OCI-LY7 (cell line): ENCODE measurements at regions not wholly inside any gene's neighbourhood (a gene's known extent, or its start where the extent isn't known, plus 50 kb on each side); places are given as distances from the start of the nearest gene placed in this dataset.

Source experiments
- BruUV-seq: library from RNA; stranded (reverse); fragments of 400-500 nt; replicated peaks from 2 replicates; lab custom pipeline; 2021; lab: Mats Ljungman, UMichigan
- CTCF ChIA-PET: fragments of 300-600 bp; sonication (Branson Sonifier 250); formaldehyde crosslinking; loops from one replicate; lab custom pipeline; 2022; ENCODE audit warnings: antibody characterized with exemption; ENCODE audit not compliant: unreplicated experiment; lab: Charles Lee
- POLR2A ChIA-PET: fragments of 300-600 bp; sonication (Branson Sonifier 250); formaldehyde crosslinking; loops from one replicate; lab custom pipeline; 2022; ENCODE audit warnings: antibody characterized with exemption; lab: Charles Lee
- DNase-seq: peaks from one replicate; pipeline ENCODE4 v3.0.0-alpha.2; 2015; ENCODE audit warnings: low spot score
- H2AFZ ChIP-seq: fragments of 200-600 bp; sonication (generic), shearing (Covaris generic); 2 replicates; pipeline ENCODE4 v1.6.1; 2014; ENCODE audit warnings: mild to moderate bottlenecking, antibody characterized with exemption, low read length, moderate library complexity
- H3K27ac ChIP-seq: fragments of 200-600 bp; sonication (generic); 2 replicates; pipeline ENCODE4 v1.5.1; 2014; ENCODE audit warnings: mixed run types, low read depth, mild to moderate bottlenecking, moderate library complexity, low read length, inconsistent platforms; ENCODE audit not compliant: poor library complexity, severe bottlenecking
- H3K36me3 ChIP-seq: fragments of 200-600 bp; sonication (generic); 2 replicates; pipeline ENCODE4 v1.6.1; 2014; ENCODE audit warnings: mild to moderate bottlenecking, antibody characterized with exemption, low read length, moderate library complexity, mixed read lengths; ENCODE audit not compliant: insufficient read depth
- H3K4me1 ChIP-seq: fragments of 200-600 bp; sonication (generic); 2 replicates; pipeline ENCODE4 v1.5.1; 2014; ENCODE audit warnings: mild to moderate bottlenecking, low read length; ENCODE audit not compliant: insufficient read depth, poor library complexity, severe bottlenecking
- H3K4me2 ChIP-seq: fragments of 200-600 bp; sonication (generic); 2 replicates; pipeline ENCODE4 v1.6.1; 2014; ENCODE audit warnings: mild to moderate bottlenecking, low read length
- H3K4me3 ChIP-seq: fragments of 200-600 bp; sonication (generic); 2 replicates; pipeline ENCODE4 v1.5.1; 2014; ENCODE audit warnings: mild to moderate bottlenecking, low read depth, low read length; ENCODE audit not compliant: poor library complexity, severe bottlenecking
- H3K79me2 ChIP-seq: fragments of 200-600 bp; sonication (generic); 2 replicates; pipeline ENCODE4 v1.6.1; 2016; ENCODE audit warnings: low read depth, mild to moderate bottlenecking, low read length, moderate library complexity, mixed read lengths; ENCODE audit not compliant: insufficient read depth
- H3K9me2 ChIP-seq: fragments of 200-600 bp; sonication (generic); 2 replicates; pipeline ENCODE4 v1.6.1; 2016; ENCODE audit warnings: mild to moderate bottlenecking, low read length, mixed read lengths; ENCODE audit not compliant: insufficient read depth
- H3K9me3 ChIP-seq: fragments of 200-600 bp; sonication (generic); 2 replicates; pipeline ENCODE4 v1.6.1; 2014; ENCODE audit warnings: mild to moderate bottlenecking, mixed run types, low read length, mixed read lengths
- H4K20me1 ChIP-seq: fragments of 200-600 bp; sonication (generic); 2 replicates; pipeline ENCODE4 v1.6.1; 2014; ENCODE audit warnings: mild to moderate bottlenecking, antibody characterized with exemption, low read length, moderate library complexity, mixed read lengths; ENCODE audit not compliant: insufficient read depth
- CTCF ChIP-seq: fragments of 200-600 bp; sonication (generic); conservative IDR thresholded peaks from 2 replicates; pipeline ENCODE4 v1.5.1; 2014; ENCODE audit warnings: mild to moderate bottlenecking, antibody characterized with exemption, low read length, moderate library complexity, mixed read lengths
- EZH2phosphoT487 ChIP-seq: fragments of 200-600 bp; sonication (generic); IDR thresholded peaks from 2 replicates; pipeline ENCODE4 v1.6.1; 2018; ENCODE audit warnings: low read depth, borderline replicate concordance, mild to moderate bottlenecking, mixed run types, antibody characterized with exemption, low read length, moderate library complexity, mixed read lengths
- intact Hi-C: fragments of 100-400 bp; cut with micrococcal nuclease; formaldehyde crosslinking; loops from one replicate; pipeline ENCODE4 v1.10.0; 2022; ENCODE audit not compliant: unreplicated experiment

DNA sequence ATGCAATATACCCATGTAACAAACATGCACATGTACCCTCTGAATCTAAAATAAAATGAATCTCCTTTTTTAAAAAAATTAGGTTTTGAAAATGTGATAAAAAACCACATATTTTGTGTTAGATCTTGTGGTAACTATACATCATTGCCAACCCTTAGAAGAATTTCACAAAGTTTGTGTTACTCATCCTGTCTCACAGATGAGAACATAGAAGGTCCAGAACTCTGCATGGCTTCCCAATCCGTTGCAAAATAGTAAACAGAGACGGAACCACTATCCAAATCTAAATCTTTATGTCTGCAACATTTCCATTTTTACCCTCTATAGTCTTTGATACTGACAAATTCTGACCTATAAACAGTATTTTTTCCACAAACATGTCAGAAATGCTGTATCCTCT is 759.9 kb downstream of the KCNJ2 start:
- no peaks in the 10 kb centered on the region for H3K9me3 ChIP-seq
- no peak overlapping the region for H2AFZ ChIP-seq
- no peak overlapping the region for H3K4me3 ChIP-seq
- no peaks in the 10 kb centered on the region for H3K36me3 ChIP-seq
- TF ChIP-seq EZH2phosphoT487 (no peak), CTCF (no peak)
- POLR2A ChIA-PET: interaction anchor here (1.0 kb wide), 1 partner anchor 14 kb away, joined by 3 read pairs; no protein-coding TSS in a partner anchor
- no peak overlapping the region for H3K27ac ChIP-seq
- intact Hi-C loops: no loop called here
- no peak for DNase-seq
- no peaks in the 10 kb centered on the region for H3K4me1 ChIP-seq
- BruUV-seq: no TSS peak
- no peaks in the 10 kb centered on the region for H3K79me2 ChIP-seq
- no peaks in the 10 kb centered on the region; the same call in 1 of the 2 replicates for H3K9me2 ChIP-seq
- H4K20me1 ChIP-seq: no peaks in the 10 kb centered on the region
- no peak overlapping the region for H3K4me2 ChIP-seq
- CTCF ChIA-PET: no interaction called here

GRCh38 chr17:70934231-70934630 is 764.9 kb downstream of the KCNJ2 start:
- DNase-seq: no peak
- Histone ChIP-seq H3K4me2 (no peak overlapping the region), H3K36me3 (no peaks in the 10 kb centered on the region), H3K79me2 (no peaks in the 10 kb centered on the region), H3K9me2 (no peaks in the 10 kb centered on the region), H3K4me3 (no peak overlapping the region), H3K27ac (no peak overlapping the region), H3K9me3 (no peaks in the 10 kb centered on the region), H2AFZ (no peak overlapping the region), H3K4me1 (no peaks in the 10 kb centered on the region), H4K20me1 (no peaks in the 10 kb centered on the region)
- intact Hi-C loops: no loop called here
- TF ChIP-seq EZH2phosphoT487: no peak
- no peak for TF ChIP-seq CTCF
- POLR2A ChIA-PET: no interaction called here
- no TSS peak for BruUV-seq
- CTCF ChIA-PET: no interaction called here

GRCh38 chr17:70934835-70935234 is 765.5 kb downstream of the KCNJ2 start:
- Histone ChIP-seq H4K20me1 (no peaks in the 10 kb centered on the region), H3K4me2 (no peak overlapping the region), H2AFZ (no peak overlapping the region), H3K4me3 (no peak overlapping the region), H3K79me2 (no peaks in the 10 kb centered on the region), H3K36me3 (no peaks in the 10 kb centered on the region), H3K4me1 (no peaks in the 10 kb centered on the region), H3K27ac (no peak overlapping the region), H3K9me3 (no peaks in the 10 kb centered on the region), H3K9me2 (no peaks in the 10 kb centered on the region)
- no TSS peak for BruUV-seq
- intact Hi-C loops: no loop called here
- POLR2A ChIA-PET: interaction anchor here (0.8 to 1.1 kb wide), 2 partner anchors 13 to 84 kb away, joined by 5 to 6 read pairs; no protein-coding TSS in a partner anchor
- TF ChIP-seq EZH2phosphoT487 (no peak), CTCF (no peak)
- CTCF ChIA-PET: no interaction called here
- DNase-seq: no peak
